HL-60 (cell line): ENCODE measurements at regions not wholly inside any gene's neighbourhood (a gene's known extent, or its start where the extent isn't known, plus 50 kb on each side); places are given as distances from the start of the nearest gene placed in this dataset.

Experiments used
- DNase-seq, 2 experiments: peaks; one replicate each; pipeline ENCODE4 v3.0.0-alpha.2; 2010 to 2020; ENCODE audit warnings: low read depth in 1 of 2, low spot score in 1 of 2
- H3K27ac ChIP-seq: fragments of 250-450 bp; sonication (Bioruptor Pico); replicated peaks from 2 replicates; pipeline ENCODE4 v1.5.1; 2020; ENCODE audit warnings: mild to moderate bottlenecking, moderate library complexity
- H3K27me3 ChIP-seq: fragments of 250-450 bp; sonication (Bioruptor Pico); 2 replicates; pipeline ENCODE4 v1.5.1; 2021; ENCODE audit warnings: mild to moderate bottlenecking, moderate library complexity; ENCODE audit not compliant: insufficient read depth, poor library complexity, severe bottlenecking
- H3K4me3 ChIP-seq: replicated peaks from 2 replicates; pipeline ENCODE4 v1.5.1; 2011; ENCODE audit warnings: mild to moderate bottlenecking, control low read depth, low read length; ENCODE audit not compliant: insufficient read depth
- GABPA ChIP-seq: IDR thresholded peaks from 2 replicates; pipeline ENCODE4 v1.6.1; 2012; ENCODE audit warnings: low read depth
- POLR2AphosphoS5 ChIP-seq: IDR thresholded peaks from 2 replicates; pipeline ENCODE4 v1.6.1; 2012; ENCODE audit warnings: low read depth
- REST ChIP-seq: IDR thresholded peaks from 2 replicates; pipeline ENCODE4 v1.6.1; 2012; ENCODE audit warnings: low read depth; ENCODE audit not compliant: insufficient replicate concordance
- SPI1 ChIP-seq: IDR thresholded peaks from 2 replicates; pipeline ENCODE4 v1.6.1; 2012; ENCODE audit warnings: low read depth, mild to moderate bottlenecking, borderline replicate concordance
- TF ChIP-seq, protein P1 (sequence below): IDR thresholded peaks from one replicate; pipeline ENCODE4 v1.5.1; 2011; ENCODE audit warnings: low read length, control low read depth, inconsistent platforms; ENCODE audit not compliant: insufficient read depth

- no peak for DNase-seq
- TF ChIP-seq, protein P1, sequence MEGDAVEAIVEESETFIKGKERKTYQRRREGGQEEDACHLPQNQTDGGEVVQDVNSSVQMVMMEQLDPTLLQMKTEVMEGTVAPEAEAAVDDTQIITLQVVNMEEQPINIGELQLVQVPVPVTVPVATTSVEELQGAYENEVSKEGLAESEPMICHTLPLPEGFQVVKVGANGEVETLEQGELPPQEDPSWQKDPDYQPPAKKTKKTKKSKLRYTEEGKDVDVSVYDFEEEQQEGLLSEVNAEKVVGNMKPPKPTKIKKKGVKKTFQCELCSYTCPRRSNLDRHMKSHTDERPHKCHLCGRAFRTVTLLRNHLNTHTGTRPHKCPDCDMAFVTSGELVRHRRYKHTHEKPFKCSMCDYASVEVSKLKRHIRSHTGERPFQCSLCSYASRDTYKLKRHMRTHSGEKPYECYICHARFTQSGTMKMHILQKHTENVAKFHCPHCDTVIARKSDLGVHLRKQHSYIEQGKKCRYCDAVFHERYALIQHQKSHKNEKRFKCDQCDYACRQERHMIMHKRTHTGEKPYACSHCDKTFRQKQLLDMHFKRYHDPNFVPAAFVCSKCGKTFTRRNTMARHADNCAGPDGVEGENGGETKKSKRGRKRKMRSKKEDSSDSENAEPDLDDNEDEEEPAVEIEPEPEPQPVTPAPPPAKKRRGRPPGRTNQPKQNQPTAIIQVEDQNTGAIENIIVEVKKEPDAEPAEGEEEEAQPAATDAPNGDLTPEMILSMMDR: no peak
- TF ChIP-seq REST: no peak
- no peak for TF ChIP-seq SPI1
- no peak for TF ChIP-seq GABPA
- no peak for TF ChIP-seq POLR2AphosphoS5
- Histone ChIP-seq H3K27me3 (no peaks in the 10 kb centered on the region), H3K27ac (no peak overlapping the region), H3K4me3 (no peak overlapping the region)
These were observed 364.4 kb upstream of the PRKCQ start for GRCh38 chr10:6944436-6944835.

GRCh38 chr10:6938384-6938783, 358.3 kb upstream of the PRKCQ start:
- no peak for DNase-seq
- no peak for TF ChIP-seq POLR2AphosphoS5
- Histone ChIP-seq H3K27me3 (no peaks in the 10 kb centered on the region), H3K27ac (no peak overlapping the region), H3K4me3 (no peak overlapping the region)

GRCh38 chr10:6936931-6937330, 356.9 kb upstream of the PRKCQ start:
- Histone ChIP-seq H3K4me3 (no peak overlapping the region), H3K27ac (no peak overlapping the region), H3K27me3 (no peaks in the 10 kb centered on the region)
- DNase-seq: no peak
- TF ChIP-seq SPI1: no peak
- no peak for TF ChIP-seq GABPA

DNA sequence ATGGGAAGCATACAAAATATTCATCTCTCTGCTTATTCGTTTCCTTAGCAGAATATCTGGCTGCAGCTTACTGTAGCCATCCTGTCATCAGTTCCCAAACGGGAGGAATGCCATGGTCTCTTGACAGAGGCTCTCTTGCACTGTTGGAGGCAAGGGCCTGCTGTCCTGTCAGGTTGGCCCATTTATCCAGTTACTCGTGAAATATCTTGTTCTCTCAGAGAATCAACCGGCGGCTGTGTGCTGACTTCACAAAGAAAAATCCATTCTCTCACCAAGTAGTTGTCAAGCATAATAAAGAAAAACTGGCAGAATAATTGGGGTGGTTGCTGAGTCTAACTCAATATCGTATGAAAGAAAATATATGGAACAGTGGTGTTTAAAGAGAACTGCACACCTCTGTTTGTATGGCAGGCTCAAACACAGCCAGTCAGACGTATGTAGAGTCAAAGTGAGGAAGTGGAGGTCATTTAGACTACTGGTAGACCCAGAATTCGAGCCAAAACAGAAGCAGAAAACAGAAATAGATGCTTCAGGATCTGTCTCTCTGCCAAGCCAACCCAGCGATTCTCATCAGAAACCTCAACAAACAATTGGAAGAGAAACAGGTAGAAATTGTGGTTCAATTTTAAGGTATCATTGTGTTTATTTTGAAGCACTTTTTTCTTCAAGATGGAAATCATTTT, 349.2 kb upstream of the PRKCQ start:
- peak overlapping the region; percentile 85 for H3K27ac ChIP-seq
- TF ChIP-seq, protein P1: no peak
- peak; percentile 73 for TF ChIP-seq SPI1
- H3K27me3 ChIP-seq: no peaks in the 10 kb centered on the region
- peak in 1 of 2 experiments; percentile 53 for DNase-seq
- H3K4me3 ChIP-seq: no peak overlapping the region

DNA sequence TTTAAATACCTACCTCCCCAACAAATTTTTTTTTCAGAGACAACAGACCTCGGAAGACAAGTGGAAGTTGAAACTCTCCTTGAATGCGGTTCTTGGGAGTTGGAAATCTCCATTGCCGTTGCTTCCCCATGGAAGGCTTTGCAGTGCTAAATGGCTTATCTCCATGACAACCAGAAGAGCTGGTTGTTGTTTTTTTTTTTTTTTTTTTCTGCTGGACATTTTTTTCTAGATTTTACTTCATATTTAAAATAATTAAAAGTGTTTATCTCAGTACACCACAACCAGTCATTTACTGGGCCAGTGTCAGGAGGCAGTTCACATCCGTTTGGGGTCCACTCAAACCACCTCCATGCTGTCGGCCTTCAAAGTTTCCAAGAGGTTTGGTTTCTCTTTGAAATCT, 348.5 kb upstream of the PRKCQ start:
- no peak overlapping the region for H3K4me3 ChIP-seq
- TF ChIP-seq REST: no peak
- TF ChIP-seq POLR2AphosphoS5: no peak
- TF ChIP-seq, protein P1: no peak
- TF ChIP-seq SPI1: no peak
- no peak for TF ChIP-seq GABPA
- DNase-seq: no peak
- no peaks in the 10 kb centered on the region for H3K27me3 ChIP-seq
- H3K27ac ChIP-seq: peak overlapping the region; percentile 85
